DND-41 (cell line): ENCODE measurements at regions not wholly inside any gene's neighbourhood (a gene's known extent, or its start where the extent isn't known, plus 50 kb on each side); places are given as distances from the start of the nearest gene placed in this dataset.

ENCODE experiments used
- ATAC-seq: fragments of 200-7000 bp; cut with Tn5 transposase; 3 replicates; pipeline ENCODE4 v1.9.1; 2021; ENCODE audit warnings: low read depth; ENCODE audit not compliant: insufficient read depth
- DNase-seq: peaks from one replicate; pipeline ENCODE4 v3.0.0-alpha.2; 2020
- H2AFZ ChIP-seq: 2 replicates; pipeline ENCODE4 v1.6.0; 2012; ENCODE audit warnings: low read depth, low read length
- H3K27ac ChIP-seq: 2 replicates; pipeline ENCODE4 v1.5.1; 2012; ENCODE audit warnings: low read length, inconsistent platforms
- H3K27me3 ChIP-seq: fragments of 200-600 bp; sonication (generic); 2 replicates; pipeline ENCODE4 v1.6.0; 2012; ENCODE audit warnings: low read length, mild to moderate bottlenecking, inconsistent platforms; ENCODE audit not compliant: insufficient read depth, poor library complexity
- H3K36me3 ChIP-seq: 2 replicates; pipeline ENCODE4 v1.5.1; 2012; ENCODE audit warnings: low read length, inconsistent platforms; ENCODE audit not compliant: insufficient read depth
- H3K4me1 ChIP-seq: 2 replicates; pipeline ENCODE4 v1.5.1; 2012; ENCODE audit warnings: mild to moderate bottlenecking, low read length; ENCODE audit not compliant: insufficient read depth
- H3K4me2 ChIP-seq: 2 replicates; pipeline ENCODE4 v1.6.0; 2012; ENCODE audit warnings: mild to moderate bottlenecking, moderate library complexity, low read length, inconsistent platforms; ENCODE audit not compliant: insufficient read depth
- H3K4me3 ChIP-seq, 2 experiments: fragments of 200-600 bp in 1 of 2; shearing (Covaris generic) in 1 of 2; 2 replicates each; pipeline ENCODE4 v1.5.1; 2012 to 2016; ENCODE audit warnings: inconsistent platforms in 2 of 2, low read length in 2 of 2, mild to moderate bottlenecking in 2 of 2, low read depth in 1 of 2, moderate library complexity in 1 of 2
- H3K79me2 ChIP-seq: 2 replicates; pipeline ENCODE4 v1.6.0; 2012; ENCODE audit warnings: low read length, inconsistent platforms; ENCODE audit not compliant: insufficient read depth
- H3K9ac ChIP-seq: 2 replicates; pipeline ENCODE4 v1.6.0; 2012; ENCODE audit warnings: low read depth, mild to moderate bottlenecking, inconsistent platforms, low read length, moderate library complexity
- H3K9me3 ChIP-seq: 2 replicates; pipeline ENCODE4 v1.5.1; 2012; ENCODE audit warnings: low read length, moderate library complexity, mild to moderate bottlenecking, inconsistent platforms; ENCODE audit not compliant: insufficient read depth, severe bottlenecking
- H4K20me1 ChIP-seq: 2 replicates; pipeline ENCODE4 v1.6.0; 2012; ENCODE audit warnings: low read length; ENCODE audit not compliant: insufficient read depth
- EZH2 ChIP-seq: IDR thresholded peaks from 3 replicates; pipeline ENCODE4 v1.6.1; 2012; ENCODE audit warnings: borderline replicate concordance, low read depth, mild to moderate bottlenecking, moderate library complexity, low read length, inconsistent platforms; ENCODE audit not compliant: severe bottlenecking
- TF ChIP-seq, protein P1 (sequence below): IDR thresholded peaks from 2 replicates; pipeline ENCODE4 v1.5.1; 2012; ENCODE audit warnings: borderline replicate concordance, low read length, moderate library complexity, mild to moderate bottlenecking; ENCODE audit not compliant: poor library complexity, severe bottlenecking; ENCODE audit errors: extremely low read depth

DNA sequence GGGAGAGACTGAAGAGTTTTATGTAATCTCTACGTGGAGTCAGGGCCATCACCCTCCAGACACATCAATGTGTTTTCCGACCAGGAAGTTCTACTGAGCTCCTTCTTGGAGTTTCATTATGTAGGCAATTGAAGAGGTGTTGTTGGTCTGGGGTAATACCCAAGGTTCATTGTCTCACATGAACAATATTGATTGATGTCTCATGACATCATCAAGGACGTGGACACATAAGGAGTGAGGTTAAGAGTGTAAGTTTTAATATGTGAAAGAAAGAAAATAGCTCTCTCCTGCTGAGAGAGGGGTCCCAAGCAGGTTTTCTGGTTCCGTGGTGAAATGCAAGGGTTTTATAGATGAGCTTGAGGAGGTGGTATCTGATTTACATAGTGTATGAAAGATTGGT is 280.7 kb upstream of the MIR17HG start:
- TF ChIP-seq EZH2 = no peak
- TF ChIP-seq, protein P1, sequence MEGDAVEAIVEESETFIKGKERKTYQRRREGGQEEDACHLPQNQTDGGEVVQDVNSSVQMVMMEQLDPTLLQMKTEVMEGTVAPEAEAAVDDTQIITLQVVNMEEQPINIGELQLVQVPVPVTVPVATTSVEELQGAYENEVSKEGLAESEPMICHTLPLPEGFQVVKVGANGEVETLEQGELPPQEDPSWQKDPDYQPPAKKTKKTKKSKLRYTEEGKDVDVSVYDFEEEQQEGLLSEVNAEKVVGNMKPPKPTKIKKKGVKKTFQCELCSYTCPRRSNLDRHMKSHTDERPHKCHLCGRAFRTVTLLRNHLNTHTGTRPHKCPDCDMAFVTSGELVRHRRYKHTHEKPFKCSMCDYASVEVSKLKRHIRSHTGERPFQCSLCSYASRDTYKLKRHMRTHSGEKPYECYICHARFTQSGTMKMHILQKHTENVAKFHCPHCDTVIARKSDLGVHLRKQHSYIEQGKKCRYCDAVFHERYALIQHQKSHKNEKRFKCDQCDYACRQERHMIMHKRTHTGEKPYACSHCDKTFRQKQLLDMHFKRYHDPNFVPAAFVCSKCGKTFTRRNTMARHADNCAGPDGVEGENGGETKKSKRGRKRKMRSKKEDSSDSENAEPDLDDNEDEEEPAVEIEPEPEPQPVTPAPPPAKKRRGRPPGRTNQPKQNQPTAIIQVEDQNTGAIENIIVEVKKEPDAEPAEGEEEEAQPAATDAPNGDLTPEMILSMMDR = no peak
- H3K79me2 ChIP-seq = no peaks in the 10 kb centered on the region
- H3K4me2 ChIP-seq = no peak overlapping the region
- H3K9ac ChIP-seq = no peak overlapping the region
- no peaks in the 10 kb centered on the region for H4K20me1 ChIP-seq
- H2AFZ ChIP-seq = no peak overlapping the region
- ATAC-seq (no peak), DNase-seq (no peak)
- no peak overlapping the region for H3K4me3 ChIP-seq
- no peaks in the 10 kb centered on the region for H3K9me3 ChIP-seq
- H3K4me1 ChIP-seq = no peaks in the 10 kb centered on the region
- peaks cover 5% of the 10 kb centered on the region for H3K27me3 ChIP-seq
- H3K36me3 ChIP-seq = no peaks in the 10 kb centered on the region
- H3K27ac ChIP-seq = no peak overlapping the region

DNA sequence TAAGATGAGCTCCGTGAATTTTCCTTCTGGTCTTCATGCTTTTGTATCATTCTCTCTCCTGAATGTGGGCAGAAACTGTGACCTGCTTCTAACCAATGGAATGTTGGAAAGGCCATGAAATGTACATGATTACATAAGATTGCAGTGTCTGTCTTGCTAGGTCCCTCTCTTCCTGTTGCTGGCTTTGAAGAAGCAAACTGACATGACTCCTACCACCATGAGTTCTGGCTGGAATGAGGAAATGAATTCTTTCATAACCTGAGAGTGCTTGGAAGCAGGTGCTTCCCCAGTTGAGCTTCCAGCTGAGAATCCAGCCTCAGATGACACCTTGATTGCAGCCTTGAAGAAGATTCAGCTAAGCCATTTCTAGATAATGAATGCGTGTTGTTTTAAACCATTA is 275.0 kb upstream of the MIR17HG start:
- H3K4me1 ChIP-seq = no peaks in the 10 kb centered on the region
- no peaks in the 10 kb centered on the region for H3K9me3 ChIP-seq
- H3K79me2 ChIP-seq = no peaks in the 10 kb centered on the region
- no peak for ATAC-seq
- H3K9ac ChIP-seq = no peak overlapping the region
- DNase-seq = no peak
- no peak overlapping the region for H3K4me2 ChIP-seq
- peaks cover 5% of the 10 kb centered on the region for H3K27me3 ChIP-seq
- H3K27ac ChIP-seq = no peak overlapping the region
- no peaks in the 10 kb centered on the region for H4K20me1 ChIP-seq
- H3K36me3 ChIP-seq = no peaks in the 10 kb centered on the region
- H3K4me3 ChIP-seq = no peak overlapping the region
- TF ChIP-seq, protein P1 = no peak
- TF ChIP-seq EZH2 = no peak
- H2AFZ ChIP-seq = no peak overlapping the region

DNA sequence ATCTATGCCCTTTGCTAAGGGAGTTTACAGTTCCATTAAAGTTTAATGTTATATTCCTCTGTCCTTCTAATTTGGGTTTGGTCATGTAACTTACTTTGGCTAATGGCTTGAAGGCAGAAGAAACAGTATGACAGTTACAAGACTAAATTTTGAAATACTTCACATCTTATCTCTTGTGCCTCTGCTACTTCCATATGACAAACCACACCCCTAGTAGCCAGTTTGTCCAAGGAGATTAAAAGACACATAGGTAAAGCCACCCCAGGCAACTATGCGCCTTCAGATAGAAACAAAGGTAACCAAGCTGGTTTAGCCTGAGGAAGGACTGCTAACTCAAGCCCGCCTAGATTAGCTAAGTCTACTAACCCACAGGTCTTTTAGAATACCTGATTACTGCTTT is 273.4 kb upstream of the MIR17HG start:
- no peaks in the 10 kb centered on the region for H3K4me1 ChIP-seq
- H3K36me3 ChIP-seq = no peaks in the 10 kb centered on the region
- no peak overlapping the region for H3K4me2 ChIP-seq
- H3K79me2 ChIP-seq = no peaks in the 10 kb centered on the region
- no peak overlapping the region for H3K4me3 ChIP-seq
- H3K9ac ChIP-seq = no peak overlapping the region
- no peaks in the 10 kb centered on the region for H4K20me1 ChIP-seq
- DNase-seq (no peak), ATAC-seq (no peak)
- H3K27me3 ChIP-seq = peaks cover 5% of the 10 kb centered on the region
- no peak overlapping the region for H3K27ac ChIP-seq
- TF ChIP-seq, protein P1 = no peak
- TF ChIP-seq EZH2 = no peak
- H3K9me3 ChIP-seq = no peaks in the 10 kb centered on the region
- no peak overlapping the region for H2AFZ ChIP-seq

DNA sequence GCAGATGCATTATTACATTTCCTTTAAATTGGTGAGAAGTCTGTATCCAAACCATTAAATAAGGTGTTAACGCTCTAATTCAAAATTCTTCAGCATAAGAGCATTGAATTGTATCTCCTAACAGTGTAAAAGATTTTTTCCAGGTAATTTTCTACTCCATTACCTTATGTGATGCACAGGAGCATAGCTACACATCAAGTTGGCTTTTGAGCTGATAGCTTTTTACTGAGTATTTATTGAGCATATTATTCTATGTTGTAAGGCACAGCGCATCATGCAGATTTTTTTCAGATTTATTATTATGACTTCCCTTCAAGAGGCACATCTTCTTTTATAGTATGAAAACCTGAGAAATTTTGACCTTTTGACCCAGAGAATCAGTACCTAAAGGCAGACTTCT is 270.7 kb upstream of the MIR17HG start:
- Histone ChIP-seq H4K20me1 (no peaks in the 10 kb centered on the region), H3K36me3 (no peaks in the 10 kb centered on the region), H3K4me2 (no peak overlapping the region), H3K4me3 (no peak overlapping the region), H3K27ac (no peak overlapping the region), H3K4me1 (no peaks in the 10 kb centered on the region), H3K79me2 (no peaks in the 10 kb centered on the region), H3K27me3 (no peaks in the 10 kb centered on the region), H2AFZ (no peak overlapping the region), H3K9me3 (no peaks in the 10 kb centered on the region), H3K9ac (no peak overlapping the region)
- DNase-seq (no peak), ATAC-seq (no peak)
- no peak for TF ChIP-seq EZH2
- TF ChIP-seq, protein P1 = no peak
